ENCODE measurements at regions not wholly inside any gene's neighbourhood (a gene's known extent, or its start where the extent isn't known, plus 50 kb on each side); places are given as distances from the start of the nearest gene placed in this dataset.
A peak's percentile ranks its signal among the peaks of the same experiment; 100 is the strongest.

- Histone ChIP-seq H3K27ac (ENCODE audit: extremely low read length, insufficient read depth, low read length) (no peak overlapping the region), H3K9me3 (ENCODE audit: low read length) (peaks cover 78% of the 10 kb centered on the region), H3K4me3 (replicated peaks in 1 of 3; ENCODE audit: insufficient read depth in 1 of 3, low read depth in 2 of 3, low read length in 3 of 3) (no peak overlapping the region), H3K36me3 (replicated peaks in 1 of 2; ENCODE audit: control insufficient read depth in 1 of 2, insufficient read depth in 2 of 2, low read length in 2 of 2) (no peaks in the 10 kb centered on the region), H3K79me2 (ENCODE audit: insufficient read depth, low read length) (no peaks in the 10 kb centered on the region), H3K27me3 (ENCODE audit: control insufficient read depth in 1 of 2, insufficient read depth in 2 of 2, low read length in 2 of 2) (no peaks in the 10 kb centered on the region), H3K4me1 (ENCODE audit: insufficient read depth, low read length) (no peaks in the 10 kb centered on the region), H3K4me2 (ENCODE audit: low read depth, low read length) (no peak overlapping the region), H3K9ac (ENCODE audit: insufficient read depth, low read depth, low read length) (no peak overlapping the region), H4K20me1 (ENCODE audit: insufficient read depth, low read length) (no peaks in the 10 kb centered on the region), H2AFZ (ENCODE audit: low read length) (no peak overlapping the region)
- in situ Hi-C loops (cut with HindIII; ENCODE audit: extremely low pct_ligation_motif_present, low pct_unique_long_range_greater_than_20kb) (no loop called here), intact Hi-C loops (cut with micrococcal nuclease; ENCODE audit: unreplicated experiment) (no loop called here)
- peak; percentile 8 for DNase-seq (ENCODE audit: low spot score)
- no peak for ATAC-seq
- no TSS peak for BruUV-seq (replicated peaks)
- 0% methylated on average over 1 of the region's 1 CpG for WGBS (ENCODE audit: low lambda C conversion rate)
- FAIRE-seq: no peak
- ChIA-PET CTCF (ENCODE audit: low intra/inter-chr PET ratio, low total read pairs) (no interaction called here), POLR2A (no interaction called here)
- TF ChIP-seq CEBPB (IDR thresholded peaks at IDR 0.05; ENCODE audit: borderline replicate concordance, low read depth, low read length) (peak; percentile 82), ZBTB10 (CRISPR knock-in tag; IDR thresholded peaks at IDR 0.05; ENCODE audit: borderline replicate concordance) (no peak)
Observed at GRCh38 chr6:22667855-22668254, 98.5 kb downstream of the HDGFL1 start.

GRCh38 chr6:22668307-22668706, 98.9 kb downstream of the HDGFL1 start:
- Histone ChIP-seq H3K79me2 (ENCODE audit: insufficient read depth, low read length) (no peaks in the 10 kb centered on the region), H2AFZ (ENCODE audit: low read length) (no peak overlapping the region), H3K4me3 (replicated peaks in 1 of 3; ENCODE audit: insufficient read depth in 1 of 3, low read depth in 2 of 3, low read length in 3 of 3) (no peak overlapping the region), H3K4me1 (ENCODE audit: insufficient read depth, low read length) (no peaks in the 10 kb centered on the region), H3K9ac (ENCODE audit: insufficient read depth, low read depth, low read length) (no peak overlapping the region), H3K36me3 (replicated peaks in 1 of 2; ENCODE audit: control insufficient read depth in 1 of 2, insufficient read depth in 2 of 2, low read length in 2 of 2) (no peaks in the 10 kb centered on the region), H4K20me1 (ENCODE audit: insufficient read depth, low read length) (no peaks in the 10 kb centered on the region), H3K27ac (ENCODE audit: extremely low read length, insufficient read depth, low read length) (no peak overlapping the region), H3K27me3 (ENCODE audit: control insufficient read depth in 1 of 2, insufficient read depth in 2 of 2, low read length in 2 of 2) (no peaks in the 10 kb centered on the region), H3K9me3 (ENCODE audit: low read length) (peaks cover 77% of the 10 kb centered on the region), H3K4me2 (ENCODE audit: low read depth, low read length) (no peak overlapping the region)
- in situ Hi-C loops (cut with HindIII; ENCODE audit: extremely low pct_ligation_motif_present, low pct_unique_long_range_greater_than_20kb) (no loop called here), intact Hi-C loops (cut with micrococcal nuclease; ENCODE audit: unreplicated experiment) (no loop called here)
- DNase-seq (ENCODE audit: low spot score) (no peak), ATAC-seq (no peak), FAIRE-seq (no peak)
- CTCF ChIA-PET (ENCODE audit: low intra/inter-chr PET ratio, low total read pairs): no interaction called here
- 2% methylated on average over 3 of the region's 3 CpGs for WGBS (ENCODE audit: low lambda C conversion rate)
- TF ChIP-seq ZSCAN9 (CRISPR knock-in tag; IDR thresholded peaks at IDR 0.05; ENCODE audit: borderline replicate concordance) (no peak), ZNF468 (CRISPR knock-in tag; IDR thresholded peaks at IDR 0.05) (no peak)
- BruUV-seq (replicated peaks): no TSS peak
- POLR2A ChIA-PET: no interaction called here

Measured in HepG2 (cell line).